NCI-H1436 treated with DMSO at 0.1 percent for 48 hours (cell line): ENCODE measurements at regions not wholly inside any gene's neighbourhood (a gene's known extent, or its start where the extent isn't known, plus 50 kb on each side); places are given as distances from the start of the nearest gene placed in this dataset.
"Not testable (repeated sequence)": the region's sequence is repeated elsewhere in the genome, so short reads cannot be mapped to it uniquely, and the experiment has no call there.

Experiments
- DNase-seq: peaks from one replicate; lab custom pipeline; 2025; lab: John Stamatoyannopoulos, UW

DNA sequence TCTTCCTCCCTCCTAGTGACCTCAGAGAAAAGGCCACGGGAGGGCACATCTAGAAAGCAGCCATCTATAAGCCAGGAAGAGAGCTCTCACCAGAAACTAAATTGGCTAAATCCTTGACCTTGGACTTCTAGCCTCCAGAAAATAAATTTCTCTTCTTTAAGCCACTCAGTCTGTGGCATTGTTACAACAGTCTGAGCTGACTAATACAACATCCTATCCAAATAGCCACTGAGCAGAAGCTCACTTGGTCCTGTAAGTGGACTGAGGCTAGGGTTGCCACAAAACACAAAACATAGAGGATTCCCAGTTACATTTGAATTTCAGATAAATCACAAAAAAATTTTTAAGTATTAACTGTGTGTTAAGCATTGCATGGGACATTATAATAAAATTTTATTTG is 383.4 kb downstream of the MLLT3 start:
- no peak for DNase-seq

DNA sequence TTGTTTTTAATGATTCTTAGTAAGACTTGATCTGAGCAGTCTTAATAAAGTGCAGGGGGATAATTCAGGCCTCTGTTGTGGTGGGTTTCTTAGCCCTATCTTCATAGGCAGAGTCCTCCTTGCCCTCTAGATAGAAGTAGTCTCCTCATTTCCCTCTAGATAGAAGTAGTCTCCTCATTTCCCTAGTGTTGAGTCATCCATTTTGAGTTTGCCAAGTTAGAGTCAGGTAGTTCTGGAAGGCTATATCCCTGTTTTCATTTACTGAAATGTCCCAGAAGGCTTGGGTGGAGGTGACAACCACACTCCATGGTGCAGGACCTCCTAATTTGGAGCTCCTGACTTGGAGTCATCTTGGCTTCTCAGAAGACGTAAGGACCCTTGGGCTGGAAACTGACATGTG is 384.6 kb downstream of the MLLT3 start:
- DNase-seq, result no peak

DNA sequence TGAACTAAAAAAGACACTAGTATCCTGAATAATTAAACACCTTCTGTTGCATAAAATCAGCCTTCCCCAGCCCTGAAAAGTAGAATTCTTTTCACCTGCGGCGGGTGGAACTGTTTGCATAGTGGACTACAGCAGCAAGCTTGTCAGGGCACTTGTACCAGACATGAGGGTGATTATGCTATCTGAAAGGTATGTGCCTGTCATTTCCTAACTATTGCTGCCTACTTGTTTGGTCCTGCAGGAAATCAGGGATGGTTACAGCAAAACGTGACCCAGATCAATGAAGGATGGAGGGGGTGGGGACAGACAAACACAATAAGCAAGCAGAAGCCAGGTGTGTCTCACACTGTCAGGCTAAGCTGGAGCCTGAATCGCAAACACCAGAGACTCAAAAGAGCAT is 385.6 kb downstream of the MLLT3 start:
- no peak for DNase-seq

DNA sequence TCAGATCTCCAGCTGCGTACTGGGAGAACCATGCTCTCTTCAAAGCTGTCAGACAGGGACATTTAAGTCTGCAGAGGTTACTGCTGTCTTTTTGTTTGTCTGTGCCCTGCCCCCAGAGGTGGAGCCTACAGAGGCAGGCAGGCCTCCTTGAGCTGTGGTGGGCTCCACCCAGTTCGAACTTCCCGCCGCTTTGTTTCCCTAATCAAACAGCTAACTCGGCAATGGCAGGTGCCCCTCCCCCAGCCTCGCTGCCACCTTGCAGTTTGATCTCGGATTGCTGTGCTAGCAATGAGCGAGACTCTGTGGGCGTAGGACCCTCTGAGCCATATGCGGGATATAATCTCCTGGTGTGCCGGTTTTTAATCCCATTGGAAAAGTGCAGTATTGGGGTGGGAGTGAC is 387.1 kb downstream of the MLLT3 start:
- DNase-seq, result not testable (repeated sequence)

DNA sequence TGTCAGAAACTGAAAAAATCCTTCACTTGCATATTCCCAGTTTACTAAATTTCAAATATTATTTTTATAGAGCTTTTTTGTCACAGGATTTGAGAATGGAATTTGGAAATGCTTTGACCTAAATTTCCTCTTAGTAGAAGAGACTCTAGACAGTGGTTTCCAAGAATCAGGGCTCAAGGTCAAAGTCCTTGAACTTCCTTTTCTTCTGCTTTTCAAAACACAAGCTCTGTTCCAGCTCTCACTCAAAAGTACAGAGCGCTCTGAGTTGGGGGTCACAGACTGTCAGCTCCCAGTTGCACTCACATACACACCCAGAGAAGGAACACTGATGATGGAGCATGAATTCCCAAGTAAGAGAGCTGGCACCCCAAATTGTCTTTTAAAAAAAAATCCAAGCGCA is 394.2 kb downstream of the MLLT3 start:
- no peak for DNase-seq

DNA sequence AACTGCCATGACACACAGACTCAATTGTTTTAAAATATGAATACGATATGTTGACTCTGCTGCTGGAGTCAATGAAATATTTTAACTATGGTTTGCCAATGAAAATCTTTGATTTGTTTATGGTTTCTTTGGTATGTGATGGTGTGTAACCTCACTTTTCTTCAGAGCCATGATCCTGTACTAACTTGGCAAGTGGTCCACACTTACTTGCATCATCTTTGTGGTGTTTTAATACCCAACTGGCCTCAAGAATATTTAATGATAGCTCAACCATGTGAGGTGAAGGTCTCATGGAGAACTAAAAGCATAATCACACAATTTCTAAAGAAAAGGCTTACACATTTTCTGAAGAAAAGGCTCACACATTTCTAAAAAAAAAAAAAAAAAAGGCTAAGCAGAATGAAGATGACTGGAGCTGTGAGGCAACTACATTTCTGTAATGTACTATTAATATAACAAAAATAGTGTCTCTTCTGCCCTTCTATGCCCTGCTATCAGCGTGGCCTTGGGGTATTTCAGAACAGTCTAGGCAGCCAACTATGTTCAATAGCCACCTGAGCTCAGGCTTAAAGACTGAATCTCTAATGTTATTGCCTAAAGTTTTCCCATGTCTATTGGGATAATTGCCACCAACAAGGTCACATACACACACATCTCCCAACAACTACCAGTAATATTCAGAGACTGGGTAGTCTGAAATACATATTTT is 395.0 kb downstream of the MLLT3 start:
- DNase-seq, result no peak

DNA sequence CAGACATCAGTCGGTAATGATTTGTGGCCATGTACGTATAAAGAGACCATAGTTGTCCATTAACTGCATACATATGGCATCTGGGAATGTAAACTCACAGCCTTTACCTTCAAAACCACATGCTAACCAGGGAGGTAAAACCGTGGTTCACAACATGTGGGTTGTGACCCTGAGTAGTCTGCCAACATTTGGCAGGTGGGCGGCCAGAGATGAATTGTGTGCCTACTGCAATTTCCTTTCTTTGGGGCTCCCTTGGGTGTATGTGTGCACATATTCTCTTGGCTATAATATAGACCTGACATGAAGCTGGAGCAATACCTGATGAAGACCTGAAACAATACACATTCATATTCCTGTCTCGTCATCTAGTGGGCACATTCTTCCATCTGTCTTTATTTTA is 396.0 kb downstream of the MLLT3 start:
- DNase-seq, result no peak

DNA sequence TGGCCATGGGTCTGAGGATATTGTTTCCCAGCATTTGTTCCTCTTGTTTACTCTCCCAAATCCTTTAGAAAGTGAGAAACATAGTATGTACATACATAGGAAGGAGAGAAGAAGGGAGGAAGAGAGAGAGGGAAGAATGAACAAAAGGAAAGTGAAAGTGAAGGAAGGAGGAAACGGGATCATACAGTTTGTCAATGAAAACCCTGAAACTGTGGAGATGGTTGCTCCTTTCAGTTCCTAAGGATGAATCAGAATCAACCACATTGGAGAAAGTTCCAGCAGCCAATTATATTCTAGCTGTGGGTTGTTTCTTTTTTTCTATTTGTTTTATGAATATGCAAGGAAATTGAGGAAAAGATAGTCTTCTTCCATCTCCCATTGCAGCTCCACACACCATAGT is 396.5 kb downstream of the MLLT3 start:
- DNase-seq, result no peak

DNA sequence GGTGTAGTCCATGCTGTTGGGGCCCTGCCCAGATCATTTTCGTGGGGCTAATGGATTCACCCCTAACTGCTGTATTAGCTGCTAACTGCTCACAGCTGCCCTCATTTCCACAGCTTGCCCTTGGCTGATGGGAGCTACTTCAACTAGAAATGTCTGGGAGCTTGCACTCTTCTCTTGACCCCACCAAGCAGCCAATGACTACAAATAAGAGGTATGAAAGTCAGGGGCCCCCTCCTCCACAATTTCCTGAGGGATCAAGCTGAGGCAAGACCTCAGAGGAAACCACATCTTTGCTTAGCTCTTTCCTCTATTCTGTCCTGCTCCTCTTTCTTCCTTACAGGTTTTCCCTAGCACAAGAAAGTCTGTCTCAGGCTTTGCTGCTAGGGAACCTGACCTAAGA is 397.5 kb downstream of the MLLT3 start:
- no peak for DNase-seq

DNA sequence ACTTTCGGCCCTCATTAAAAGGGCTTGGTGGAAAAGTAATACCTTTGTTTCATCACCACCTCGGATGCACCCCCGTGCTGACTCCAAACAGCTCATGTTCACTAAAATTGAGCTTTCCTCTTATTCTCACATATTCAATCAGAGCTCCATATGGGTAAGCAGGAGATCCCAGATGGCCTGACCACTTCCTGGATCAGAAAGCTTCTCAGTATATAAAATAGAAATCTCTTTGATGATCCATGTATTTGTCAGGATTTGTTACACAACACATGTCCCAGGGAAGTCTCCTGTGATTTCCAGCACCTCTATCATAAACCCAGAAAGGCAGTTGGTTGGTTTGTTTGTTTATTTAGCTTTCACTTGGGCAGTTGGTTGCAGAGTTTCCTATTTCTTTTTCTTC is 402.0 kb downstream of the MLLT3 start:
- DNase-seq, result no peak

DNA sequence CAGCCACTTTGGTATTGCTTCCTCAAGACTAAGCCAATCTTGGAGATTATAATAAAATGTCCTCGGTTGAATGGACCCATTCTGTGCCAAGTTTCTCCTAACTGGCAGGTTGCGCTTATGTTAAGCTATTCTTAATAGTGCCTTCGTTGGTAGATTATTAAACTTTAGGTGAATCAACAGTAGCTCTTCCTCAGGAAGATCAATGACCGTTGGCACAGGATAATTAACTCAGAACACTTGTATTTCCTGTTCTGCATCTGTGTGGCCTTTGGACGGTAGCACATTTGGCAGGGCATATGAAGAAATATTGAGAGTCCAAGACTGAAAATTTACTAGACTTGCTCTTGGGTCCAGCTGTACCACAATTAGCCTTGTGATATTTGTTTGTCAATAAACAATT is 402.9 kb downstream of the MLLT3 start:
- no peak for DNase-seq

DNA sequence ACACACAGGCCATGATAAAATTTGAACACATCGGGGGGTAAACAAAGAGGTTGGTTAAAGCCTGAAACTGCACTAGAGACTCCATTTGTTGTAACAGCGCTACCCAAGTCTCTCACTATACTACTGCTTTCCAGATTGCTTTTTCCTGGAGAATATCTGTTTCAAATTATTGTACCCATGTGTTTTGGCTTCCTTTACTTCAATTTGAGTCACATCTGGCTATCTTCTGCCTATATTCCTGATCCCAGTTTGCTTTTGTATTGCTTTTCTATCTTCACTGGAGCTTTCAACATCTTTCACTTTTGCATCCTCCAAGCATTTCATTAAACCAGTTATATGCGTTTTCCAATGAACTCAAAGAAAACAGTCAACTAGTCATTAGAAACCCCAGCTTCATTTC is 404.7 kb downstream of the MLLT3 start:
- DNase-seq, result no peak

DNA sequence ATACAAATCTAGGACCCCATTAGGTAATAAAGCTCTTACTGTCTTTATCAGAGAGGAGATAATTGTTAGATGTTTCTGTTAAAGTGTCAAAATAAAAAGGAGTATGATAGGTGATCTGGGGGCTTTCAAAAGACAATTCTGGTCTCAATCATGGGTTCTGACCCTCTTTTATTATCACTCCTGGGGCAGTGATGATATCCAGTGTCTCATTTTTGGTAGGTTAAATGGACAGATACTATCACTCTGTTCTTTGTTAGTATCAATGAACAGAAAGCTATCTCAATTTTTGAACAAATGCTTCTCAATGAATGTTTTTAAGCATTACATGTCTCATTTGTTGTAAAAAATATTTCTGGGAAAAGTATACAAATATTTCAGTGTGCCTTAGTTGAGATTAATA is 405.9 kb downstream of the MLLT3 start:
- DNase-seq, result no peak

DNA sequence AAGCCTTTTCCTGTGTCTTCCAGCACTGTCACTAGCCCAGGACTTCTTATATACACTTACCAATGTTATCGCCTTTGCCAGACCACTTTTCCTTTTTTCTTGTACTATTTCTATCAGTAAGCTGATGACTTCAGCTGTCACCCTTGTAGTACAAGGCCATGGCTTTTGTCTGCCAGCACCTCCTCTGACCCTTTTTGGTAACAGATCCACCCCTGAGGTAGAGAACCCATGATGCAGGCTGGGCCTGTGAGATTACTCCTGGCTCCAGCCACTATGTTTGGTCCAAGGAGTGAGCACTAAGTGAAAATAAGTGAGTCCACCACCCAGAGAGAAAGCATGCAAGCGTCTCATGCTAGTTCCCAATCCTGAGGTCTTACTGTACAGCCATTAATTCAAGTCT is 406.7 kb downstream of the MLLT3 start:
- DNase-seq, result no peak

DNA sequence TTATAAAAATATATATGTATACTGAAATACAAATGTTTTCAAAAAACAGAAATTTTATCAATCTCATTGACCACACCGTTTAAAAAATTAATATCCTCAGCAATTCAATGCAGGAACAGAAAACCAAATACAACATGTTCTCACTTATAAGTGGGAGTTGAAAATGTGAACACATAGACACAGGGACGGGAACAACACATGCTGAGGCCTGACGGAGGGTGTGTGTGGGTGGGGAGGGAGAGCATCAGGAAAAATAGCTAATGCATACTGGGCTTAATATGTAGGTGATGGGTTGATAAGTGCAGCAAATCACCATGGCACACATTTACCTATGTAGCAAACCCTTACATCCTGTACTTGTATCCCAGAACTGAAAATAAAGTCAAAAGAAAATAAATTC is 409.5 kb downstream of the MLLT3 start:
- no peak for DNase-seq

DNA sequence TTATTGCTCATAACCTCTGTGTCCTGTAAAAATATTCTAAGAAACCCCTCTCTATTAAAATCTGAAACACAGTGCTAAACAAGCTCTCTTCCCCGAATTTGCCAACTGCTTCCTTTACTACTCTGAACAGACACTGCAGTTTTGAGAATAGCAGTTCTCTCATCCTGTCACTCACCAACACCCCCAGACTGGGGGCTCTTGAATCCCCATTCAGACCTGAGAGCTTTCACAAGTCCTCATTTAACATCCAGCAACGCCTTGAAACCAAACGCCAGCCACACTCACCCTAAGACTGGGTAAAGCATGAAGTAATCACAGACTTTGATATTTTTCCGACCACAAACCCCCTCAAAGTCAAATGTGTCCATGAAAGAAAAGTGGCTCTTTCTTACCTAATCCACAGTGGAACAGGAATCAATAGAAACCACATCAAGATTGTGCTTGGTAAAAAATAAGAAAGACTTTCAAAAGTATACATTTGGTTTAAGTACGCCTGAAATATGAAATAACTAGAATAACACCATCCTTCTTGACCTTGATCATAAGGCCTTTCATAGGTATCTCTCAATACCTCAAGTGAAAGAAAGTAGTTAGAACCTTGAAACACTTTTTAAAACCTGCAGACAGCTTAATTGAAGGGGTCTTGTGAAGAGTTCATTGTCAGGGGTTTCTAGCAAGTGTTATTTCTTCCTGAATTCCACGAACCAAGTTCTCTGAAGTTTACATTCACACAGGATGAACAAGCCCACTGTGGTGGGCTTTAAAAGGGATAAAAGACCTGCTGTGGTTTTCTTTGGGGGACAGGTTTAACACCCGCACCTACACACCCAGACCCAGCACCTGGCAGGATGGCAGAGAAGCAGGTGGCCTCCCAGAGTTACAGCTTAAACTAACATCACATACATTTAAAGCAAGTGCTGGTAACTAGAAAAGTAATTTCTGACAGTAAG is 412.6 kb downstream of the MLLT3 start:
- DNase-seq, result no peak

DNA sequence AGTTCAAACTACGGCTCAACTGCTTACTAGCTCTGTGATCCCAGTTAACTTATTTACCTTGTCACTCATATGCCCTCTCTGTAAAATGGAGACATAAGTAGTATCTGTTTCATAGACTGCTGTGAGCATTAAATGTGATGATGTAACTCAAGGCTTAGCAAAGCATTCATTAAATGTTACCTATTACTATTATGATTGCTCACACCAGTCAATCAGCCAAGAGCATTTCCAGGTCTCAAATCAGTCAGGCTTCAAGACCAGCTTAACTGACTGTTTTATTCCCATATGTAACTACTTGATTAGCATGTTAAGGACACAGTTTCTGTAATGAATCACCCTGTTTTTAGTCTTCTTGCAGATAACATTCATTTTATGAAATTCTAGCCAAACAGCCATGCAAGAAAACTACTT is 413.3 kb downstream of the MLLT3 start:
- DNase-seq, result no peak

DNA sequence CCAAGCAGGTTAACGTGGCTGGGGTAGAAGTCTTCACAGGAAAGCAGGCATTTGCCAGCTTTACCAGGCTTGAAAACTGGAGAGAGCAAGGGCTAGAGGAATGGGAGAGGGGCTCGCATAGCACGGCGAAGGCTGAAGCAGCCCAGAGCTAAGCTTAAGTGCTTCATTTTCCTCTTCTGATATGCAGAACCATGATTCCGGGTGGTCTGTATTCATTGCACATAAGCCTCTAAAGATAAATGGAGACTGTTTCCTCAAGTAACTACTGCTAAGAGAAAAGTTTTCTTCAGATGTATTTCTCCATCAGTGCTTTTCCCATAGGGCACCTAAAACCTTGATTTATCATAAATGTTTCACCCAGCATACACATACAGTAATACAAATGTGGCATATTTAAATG is 414.1 kb downstream of the MLLT3 start:
- DNase-seq, result no peak

DNA sequence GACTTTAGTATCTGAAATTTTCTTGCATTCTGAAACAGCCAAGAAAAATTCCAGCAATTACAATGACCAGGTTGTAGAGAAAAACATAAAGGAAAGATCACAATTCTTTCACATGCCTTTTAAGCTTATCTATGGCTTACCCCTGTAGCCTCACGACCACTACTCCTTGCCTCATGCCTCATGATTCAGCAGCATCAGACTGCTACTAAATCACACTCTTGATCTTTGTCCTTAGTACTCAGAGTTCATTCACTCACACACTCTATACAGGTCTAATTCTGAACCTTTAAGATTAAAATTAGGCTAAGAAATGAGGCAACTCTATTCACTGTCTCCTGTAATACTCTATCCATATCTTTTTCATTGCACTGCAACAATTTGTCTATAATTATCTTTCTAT is 415.1 kb downstream of the MLLT3 start:
- DNase-seq, result no peak

DNA sequence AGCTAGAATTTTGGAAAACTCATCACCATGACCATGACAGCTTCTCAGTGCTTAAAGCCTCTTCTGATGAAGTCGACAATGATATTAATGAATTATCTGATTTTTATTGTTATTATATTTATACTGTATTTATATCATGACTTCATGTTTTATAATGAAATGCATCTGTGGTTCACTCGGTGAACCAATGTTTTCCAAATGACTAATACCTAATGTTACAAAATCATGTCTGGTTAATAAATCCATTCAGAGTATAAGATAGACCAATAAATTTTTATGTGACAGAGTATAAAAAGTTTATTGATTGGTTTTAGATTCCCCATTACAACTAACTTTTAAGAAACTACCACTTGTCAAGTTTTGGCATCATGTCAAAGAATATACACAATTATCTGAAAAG is 416.5 kb downstream of the MLLT3 start:
- DNase-seq, result no peak

DNA sequence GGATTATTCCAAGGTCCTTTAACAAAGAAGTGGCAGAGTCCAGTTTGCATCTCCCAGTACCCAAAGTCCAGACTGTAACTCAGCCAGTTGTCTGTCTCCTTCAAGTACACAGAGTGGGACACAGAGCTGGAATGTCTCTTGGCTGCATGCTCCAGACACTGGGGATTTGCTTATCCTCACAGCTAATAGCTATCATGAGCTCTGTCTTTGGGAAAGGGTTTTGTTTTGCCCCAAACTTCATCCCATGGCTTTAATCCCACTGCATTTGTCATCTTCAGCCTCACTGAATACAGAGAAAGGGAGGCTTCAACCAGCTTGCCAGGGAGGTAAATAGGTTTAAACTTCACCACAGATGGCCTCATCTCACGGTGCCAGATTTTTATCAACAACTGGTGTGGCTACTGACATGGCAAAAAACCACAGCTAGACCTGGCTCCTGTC is 412.2 kb upstream of the SLC24A2 start:
- DNase-seq, result no peak

DNA sequence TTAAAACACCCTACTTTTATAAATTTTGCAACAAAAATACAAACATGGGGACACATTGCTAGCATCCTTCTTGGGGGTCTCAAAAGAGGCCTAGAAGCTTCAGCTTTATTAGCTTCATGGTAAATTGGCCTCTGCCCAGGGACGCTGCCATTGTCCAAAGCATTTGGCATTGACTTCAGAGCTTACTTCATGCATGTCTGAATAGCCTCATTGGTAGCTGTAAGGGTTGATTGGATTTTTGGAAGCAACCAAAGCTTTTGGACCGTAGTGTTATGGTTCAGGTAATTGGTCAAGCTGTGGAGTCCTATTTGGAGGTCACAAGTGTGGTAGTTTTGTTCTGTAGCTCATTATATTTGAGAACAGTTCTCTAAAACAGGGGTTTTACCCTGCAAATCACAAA is 411.7 kb upstream of the SLC24A2 start:
- DNase-seq, result no peak

DNA sequence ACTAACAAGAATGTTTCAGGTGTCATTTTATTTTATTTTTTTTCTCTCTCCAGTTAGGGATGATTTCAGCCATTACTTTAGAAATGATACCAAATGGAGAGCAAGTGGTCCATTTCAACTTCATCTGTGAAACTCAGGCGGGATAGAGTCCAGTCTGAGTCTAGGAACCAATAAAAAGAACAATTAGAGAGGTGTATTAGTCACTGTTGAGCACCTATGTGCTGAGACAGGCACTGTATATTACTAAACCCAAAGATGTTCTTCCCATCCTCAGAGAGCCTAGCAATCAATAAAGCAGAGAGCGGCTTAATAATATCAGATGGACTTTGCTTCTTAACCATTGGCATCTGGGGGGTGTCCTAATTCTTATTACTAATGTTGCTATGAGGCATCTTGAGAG is 410.3 kb upstream of the SLC24A2 start:
- DNase-seq, result no peak
